GM19240 (cell line): ENCODE measurements at regions not wholly inside any gene's neighbourhood (a gene's known extent, or its start where the extent isn't known, plus 50 kb on each side); places are given as distances from the start of the nearest gene placed in this dataset.
"Not testable (repeated sequence)": the region's sequence is repeated elsewhere in the genome, so short reads cannot be mapped to it uniquely, and the experiment has no call there.

ENCODE experiments used
- DNase-seq: peaks from one replicate; pipeline ENCODE4 v3.0.0; 2011; ENCODE audit warnings: low spot score; ENCODE audit not compliant: insufficient read length

GRCh38 chr1:55472784-55473183 lies 257.6 kb upstream of the USP24 start:
- no peak for DNase-seq

GRCh38 chr1:55472115-55472514 lies 257.0 kb upstream of the USP24 start:
- DNase-seq: no peak

GRCh38 chr1:55468142-55468795 lies 253.1 kb upstream of the USP24 start:
- no peak for DNase-seq

GRCh38 chr1:55466921-55467320 lies 251.8 kb upstream of the USP24 start:
- DNase-seq: no peak

- no peak for DNase-seq
Observed at GRCh38 chr1:55466373-55466772, 251.2 kb upstream of the USP24 start.

GRCh38 chr1:55464550-55464949 lies 249.4 kb upstream of the USP24 start:
- DNase-seq: no peak

- no peak for DNase-seq
Observed at GRCh38 chr1:55463814-55464475, 248.8 kb upstream of the USP24 start.

GRCh38 chr1:55457874-55458273 lies 242.7 kb upstream of the USP24 start:
- DNase-seq: no peak

GRCh38 chr1:55456971-55457370 lies 241.8 kb upstream of the USP24 start:
- DNase-seq: no peak

GRCh38 chr1:55448261-55448660 lies 233.1 kb upstream of the USP24 start:
- DNase-seq: no peak

- no peak for DNase-seq
Observed at GRCh38 chr1:55447488-55447887, 232.3 kb upstream of the USP24 start.

GRCh38 chr1:55446351-55446750 lies 231.2 kb upstream of the USP24 start:
- no peak for DNase-seq

GRCh38 chr1:55445416-55445815 lies 230.3 kb upstream of the USP24 start:
- no peak for DNase-seq

GRCh38 chr1:55444667-55445066 lies 229.5 kb upstream of the USP24 start:
- DNase-seq: no peak

GRCh38 chr1:55443175-55443915 lies 228.2 kb upstream of the USP24 start:
- DNase-seq: no peak

- DNase-seq: no peak
Observed at GRCh38 chr1:55441489-55441888, 226.3 kb upstream of the USP24 start.

GRCh38 chr1:55437692-55438091 lies 222.5 kb upstream of the USP24 start:
- no peak for DNase-seq

GRCh38 chr1:55430720-55431119 lies 215.6 kb upstream of the USP24 start:
- DNase-seq: not testable (repeated sequence)

GRCh38 chr1:55430206-55430605 lies 215.0 kb upstream of the USP24 start:
- DNase-seq: not testable (repeated sequence)

- DNase-seq: no peak
Observed at GRCh38 chr1:55428944-55429931, 214.1 kb upstream of the USP24 start.

- no peak for DNase-seq
Observed at GRCh38 chr1:55428231-55428630, 213.1 kb upstream of the USP24 start.
